Neural cell (in vitro differentiated cells): ENCODE measurements at regions not wholly inside any gene's neighbourhood (a gene's known extent, or its start where the extent isn't known, plus 50 kb on each side); places are given as distances from the start of the nearest gene placed in this dataset.

Source experiments
- H2AFZ ChIP-seq: fragments of 200-600, 300-800 bp; sonication (generic), shearing (Covaris generic); 2 replicates; pipeline ENCODE4 v1.6.0; 2014; ENCODE audit warnings: low read depth, mild to moderate bottlenecking, antibody characterized with exemption, low read length, moderate library complexity
- H3F3A ChIP-seq: fragments of 200-600 bp; shearing (Covaris generic); 2 replicates; pipeline ENCODE4 v1.6.1; 2016; ENCODE audit warnings: mild to moderate bottlenecking, moderate library complexity, mixed read lengths, antibody characterized with exemption, low read length; ENCODE audit not compliant: insufficient read depth, poor library complexity, severe bottlenecking
- H3K27ac ChIP-seq: fragments of 200-600, 300-800 bp; sonication (generic), shearing (Covaris generic); 2 replicates; pipeline ENCODE4 v1.5.1; 2014; ENCODE audit warnings: mild to moderate bottlenecking, low read length, moderate library complexity
- H3K27me3 ChIP-seq: fragments of 300-800, 200-600 bp; sonication (generic), shearing (Covaris generic); 2 replicates; pipeline ENCODE4 v1.6.0; 2014; ENCODE audit warnings: mild to moderate bottlenecking, low read depth, low read length, moderate library complexity; ENCODE audit not compliant: insufficient read depth
- H3K36me3 ChIP-seq: fragments of 300-800, 200-600 bp; sonication (generic), shearing (Covaris generic); 2 replicates; pipeline ENCODE4 v1.5.1; 2014; ENCODE audit warnings: mild to moderate bottlenecking, antibody characterized with exemption, low read length, moderate library complexity; ENCODE audit not compliant: insufficient read depth
- H3K4me2 ChIP-seq: fragments of 300-800, 200-600 bp; sonication (generic), shearing (Covaris generic); 2 replicates; pipeline ENCODE4 v1.6.0; 2014; ENCODE audit warnings: mild to moderate bottlenecking, low read length
- H3K4me3 ChIP-seq: fragments of 300-800, 200-600 bp; sonication (generic), shearing (Covaris generic); 2 replicates; pipeline ENCODE4 v1.5.1; 2014; ENCODE audit warnings: mild to moderate bottlenecking, low read length, moderate library complexity
- H3K79me2 ChIP-seq: fragments of 200-600 bp; shearing (Covaris generic); replicated peaks from 2 replicates; pipeline ENCODE4 v1.6.0; 2014; ENCODE audit warnings: mild to moderate bottlenecking, low read length, moderate library complexity; ENCODE audit not compliant: insufficient read depth
- H3K9ac ChIP-seq: fragments of 300-800, 200-600 bp; sonication (generic), shearing (Covaris generic); 2 replicates; pipeline ENCODE4 v1.6.1; 2016; ENCODE audit warnings: mild to moderate bottlenecking, low read length, mixed read lengths
- H3K9me2 ChIP-seq: fragments of 200-600 bp; shearing (Covaris generic); 2 replicates; pipeline ENCODE4 v1.6.1; 2016; ENCODE audit warnings: mild to moderate bottlenecking, low read length, mixed read lengths; ENCODE audit not compliant: insufficient read depth
- H3K9me3 ChIP-seq: fragments of 200-600, 300-800 bp; sonication (generic), shearing (Covaris generic); 2 replicates; pipeline ENCODE4 v1.6.1; 2016; ENCODE audit warnings: mild to moderate bottlenecking, mixed run types, low read length, moderate library complexity, mixed read lengths
- H4K20me1 ChIP-seq: fragments of 200-600 bp; shearing (Covaris generic); 2 replicates; pipeline ENCODE4 v1.6.1; 2016; ENCODE audit warnings: mild to moderate bottlenecking, mixed run types; ENCODE audit not compliant: insufficient read depth
- EP300 ChIP-seq: fragments of 450-650 bp; conservative IDR thresholded peaks from 2 replicates; pipeline ENCODE4 v1.6.1; 2014; ENCODE audit warnings: antibody characterized with exemption, mild to moderate bottlenecking, moderate library complexity; ENCODE audit not compliant: poor library complexity, severe bottlenecking
- EZH2 ChIP-seq: fragments of 200-600, 300-800 bp; shearing (Covaris generic), sonication (generic); IDR thresholded peaks from 2 replicates; pipeline ENCODE4 v1.6.1; 2014; ENCODE audit warnings: antibody characterized with exemption, low read length, borderline replicate concordance, mild to moderate bottlenecking; ENCODE audit not compliant: insufficient read depth, poor library complexity, severe bottlenecking
- MXI1 ChIP-seq: fragments of 450-650 bp; conservative IDR thresholded peaks from 2 replicates; pipeline ENCODE4 v1.6.1; 2014; ENCODE audit warnings: antibody characterized with exemption, mild to moderate bottlenecking; ENCODE audit not compliant: poor library complexity, severe bottlenecking
- POLR2AphosphoS5 ChIP-seq: IDR thresholded peaks from 2 replicates; pipeline ENCODE4 v1.6.1; 2012
- RAD21 ChIP-seq: fragments of 450-650 bp; conservative IDR thresholded peaks from 2 replicates; pipeline ENCODE4 v1.6.1; 2014; ENCODE audit warnings: antibody characterized with exemption, mild to moderate bottlenecking, moderate library complexity
- SMC3 ChIP-seq: fragments of 450-650 bp; conservative IDR thresholded peaks from 2 replicates; pipeline ENCODE4 v1.6.1; 2014; ENCODE audit warnings: antibody characterized with exemption, mild to moderate bottlenecking, moderate library complexity; ENCODE audit not compliant: poor library complexity
- TAF1 ChIP-seq: IDR thresholded peaks from 2 replicates; pipeline ENCODE4 v1.6.1; 2012; ENCODE audit warnings: low read depth
- TF ChIP-seq, protein P1 (sequence below): IDR thresholded peaks from 2 replicates; pipeline ENCODE4 v1.6.1; 2012; ENCODE audit warnings: borderline replicate concordance
- TF ChIP-seq, protein P2 (sequence below): fragments of 450-650 bp; IDR thresholded peaks from 2 replicates; pipeline ENCODE4 v1.5.1; 2014; ENCODE audit warnings: antibody characterized with exemption, mild to moderate bottlenecking, moderate library complexity; ENCODE audit not compliant: poor library complexity, severe bottlenecking

DNA sequence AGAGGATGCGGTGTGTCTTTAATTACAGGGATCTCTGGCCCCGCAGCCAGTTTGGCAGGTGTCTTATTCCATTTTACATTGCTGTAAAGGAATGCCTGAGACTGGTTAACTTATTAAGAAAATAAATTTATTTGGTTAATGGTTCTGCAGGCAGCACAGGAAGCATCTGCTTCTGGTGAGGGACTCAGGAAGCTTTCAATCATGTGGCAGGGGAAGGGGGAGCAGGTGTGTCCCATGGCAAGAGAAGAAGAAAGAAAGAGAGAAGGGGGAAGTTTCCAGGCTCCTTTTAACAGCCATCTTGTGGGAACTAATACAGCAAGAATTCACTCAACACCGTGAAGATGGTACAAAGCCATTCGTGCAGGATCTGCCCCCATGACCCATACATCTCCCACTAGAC, 128.0 kb upstream of the CRBN start:
- Histone ChIP-seq H3K9me3 (no peaks in the 10 kb centered on the region), H4K20me1 (no peaks in the 10 kb centered on the region), H3K27ac (no peak overlapping the region), H3K79me2 (no peaks in the 10 kb centered on the region), H3K4me3 (no peak overlapping the region), H3F3A (no peaks in the 10 kb centered on the region), H3K9ac (no peak overlapping the region), H3K9me2 (no peaks in the 10 kb centered on the region), H3K36me3 (no peaks in the 10 kb centered on the region), H2AFZ (no peak overlapping the region), H3K4me2 (no peak overlapping the region), H3K27me3 (no peaks in the 10 kb centered on the region)
- no peak for TF ChIP-seq RAD21
- TF ChIP-seq, protein P1, sequence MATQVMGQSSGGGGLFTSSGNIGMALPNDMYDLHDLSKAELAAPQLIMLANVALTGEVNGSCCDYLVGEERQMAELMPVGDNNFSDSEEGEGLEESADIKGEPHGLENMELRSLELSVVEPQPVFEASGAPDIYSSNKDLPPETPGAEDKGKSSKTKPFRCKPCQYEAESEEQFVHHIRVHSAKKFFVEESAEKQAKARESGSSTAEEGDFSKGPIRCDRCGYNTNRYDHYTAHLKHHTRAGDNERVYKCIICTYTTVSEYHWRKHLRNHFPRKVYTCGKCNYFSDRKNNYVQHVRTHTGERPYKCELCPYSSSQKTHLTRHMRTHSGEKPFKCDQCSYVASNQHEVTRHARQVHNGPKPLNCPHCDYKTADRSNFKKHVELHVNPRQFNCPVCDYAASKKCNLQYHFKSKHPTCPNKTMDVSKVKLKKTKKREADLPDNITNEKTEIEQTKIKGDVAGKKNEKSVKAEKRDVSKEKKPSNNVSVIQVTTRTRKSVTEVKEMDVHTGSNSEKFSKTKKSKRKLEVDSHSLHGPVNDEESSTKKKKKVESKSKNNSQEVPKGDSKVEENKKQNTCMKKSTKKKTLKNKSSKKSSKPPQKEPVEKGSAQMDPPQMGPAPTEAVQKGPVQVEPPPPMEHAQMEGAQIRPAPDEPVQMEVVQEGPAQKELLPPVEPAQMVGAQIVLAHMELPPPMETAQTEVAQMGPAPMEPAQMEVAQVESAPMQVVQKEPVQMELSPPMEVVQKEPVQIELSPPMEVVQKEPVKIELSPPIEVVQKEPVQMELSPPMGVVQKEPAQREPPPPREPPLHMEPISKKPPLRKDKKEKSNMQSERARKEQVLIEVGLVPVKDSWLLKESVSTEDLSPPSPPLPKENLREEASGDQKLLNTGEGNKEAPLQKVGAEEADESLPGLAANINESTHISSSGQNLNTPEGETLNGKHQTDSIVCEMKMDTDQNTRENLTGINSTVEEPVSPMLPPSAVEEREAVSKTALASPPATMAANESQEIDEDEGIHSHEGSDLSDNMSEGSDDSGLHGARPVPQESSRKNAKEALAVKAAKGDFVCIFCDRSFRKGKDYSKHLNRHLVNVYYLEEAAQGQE = no peak
- no peak for TF ChIP-seq EP300
- TF ChIP-seq POLR2AphosphoS5 = no peak
- no peak for TF ChIP-seq MXI1
- TF ChIP-seq EZH2 = no peak
- no peak for TF ChIP-seq TAF1
- TF ChIP-seq SMC3 = no peak
- TF ChIP-seq, protein P2, sequence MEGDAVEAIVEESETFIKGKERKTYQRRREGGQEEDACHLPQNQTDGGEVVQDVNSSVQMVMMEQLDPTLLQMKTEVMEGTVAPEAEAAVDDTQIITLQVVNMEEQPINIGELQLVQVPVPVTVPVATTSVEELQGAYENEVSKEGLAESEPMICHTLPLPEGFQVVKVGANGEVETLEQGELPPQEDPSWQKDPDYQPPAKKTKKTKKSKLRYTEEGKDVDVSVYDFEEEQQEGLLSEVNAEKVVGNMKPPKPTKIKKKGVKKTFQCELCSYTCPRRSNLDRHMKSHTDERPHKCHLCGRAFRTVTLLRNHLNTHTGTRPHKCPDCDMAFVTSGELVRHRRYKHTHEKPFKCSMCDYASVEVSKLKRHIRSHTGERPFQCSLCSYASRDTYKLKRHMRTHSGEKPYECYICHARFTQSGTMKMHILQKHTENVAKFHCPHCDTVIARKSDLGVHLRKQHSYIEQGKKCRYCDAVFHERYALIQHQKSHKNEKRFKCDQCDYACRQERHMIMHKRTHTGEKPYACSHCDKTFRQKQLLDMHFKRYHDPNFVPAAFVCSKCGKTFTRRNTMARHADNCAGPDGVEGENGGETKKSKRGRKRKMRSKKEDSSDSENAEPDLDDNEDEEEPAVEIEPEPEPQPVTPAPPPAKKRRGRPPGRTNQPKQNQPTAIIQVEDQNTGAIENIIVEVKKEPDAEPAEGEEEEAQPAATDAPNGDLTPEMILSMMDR = no peak

DNA sequence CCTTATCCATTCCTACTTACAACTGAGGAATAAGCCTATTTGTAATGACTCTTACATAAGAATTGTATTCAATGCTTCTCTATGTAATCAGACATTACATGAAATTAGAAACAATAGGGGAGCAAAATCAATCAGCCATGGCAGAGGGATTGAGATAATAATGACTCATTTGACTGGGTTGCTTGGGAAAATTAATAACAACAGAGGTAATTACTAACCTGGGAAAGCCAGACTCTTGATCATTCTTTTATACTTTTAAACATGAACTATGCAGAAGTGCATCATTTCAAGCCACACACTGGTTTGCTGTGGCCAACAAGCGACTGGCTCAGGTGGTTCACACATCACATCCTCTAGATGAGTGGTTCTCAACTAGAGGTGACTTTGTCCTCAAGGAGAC, 126.3 kb upstream of the CRBN start:
- Histone ChIP-seq H3K9ac (no peak overlapping the region), H3K36me3 (no peaks in the 10 kb centered on the region), H4K20me1 (no peaks in the 10 kb centered on the region), H3K4me2 (no peak overlapping the region), H3K9me3 (no peaks in the 10 kb centered on the region), H3K27me3 (no peaks in the 10 kb centered on the region), H3K27ac (no peak overlapping the region), H3K9me2 (no peaks in the 10 kb centered on the region), H2AFZ (no peak overlapping the region), H3K4me3 (no peak overlapping the region), H3K79me2 (no peaks in the 10 kb centered on the region), H3F3A (no peaks in the 10 kb centered on the region)
- TF ChIP-seq, protein P1 = no peak
- TF ChIP-seq MXI1 = no peak
- TF ChIP-seq, protein P2 = no peak
